Erythroblast (primary cell): ENCODE measurements at regions not wholly inside any gene's neighbourhood (a gene's known extent, or its start where the extent isn't known, plus 50 kb on each side); places are given as distances from the start of the nearest gene placed in this dataset.

ENCODE experiments used
- GATA1 ChIP-seq: IDR thresholded peaks from 2 replicates; pipeline ENCODE4 v1.6.1; 2011; ENCODE audit warnings: low read depth, mild to moderate bottlenecking, control low read depth, low read length, moderate library complexity
- POLR2A ChIP-seq: IDR thresholded peaks from 2 replicates; pipeline ENCODE4 v1.6.1; 2011; ENCODE audit warnings: mild to moderate bottlenecking, low read length

- TF ChIP-seq POLR2A (no peak), GATA1 (no peak)
Observed at GRCh38 chr5:25948278-25948677, 1090.1 kb downstream of the CDH9 start.
